ENCODE measurements at regions not wholly inside any gene's neighbourhood (a gene's known extent, or its start where the extent isn't known, plus 50 kb on each side); places are given as distances from the start of the nearest gene placed in this dataset.

GRCh38 chr15:53837263-53837662 lies 77.8 kb upstream of the WDR72 start:
- TF ChIP-seq POLR2AphosphoS5 (IDR thresholded peaks at IDR 0.05; ENCODE audit: insufficient read depth, low read depth, low read length) (no peak), CTCF (IDR thresholded peaks at IDR 0.05; ENCODE audit: extremely low read depth in 1 of 2, insufficient read depth in 1 of 2, low read depth in 1 of 2, low read length in 2 of 2) (no peak), POLR2A (IDR thresholded peaks at IDR 0.05; ENCODE audit: low read depth, low read length) (no peak), MYC (IDR thresholded peaks at IDR 0.05; ENCODE audit: low read depth, low read length) (no peak)
